Body of pancreas (tissue), 4 donors: ENCODE measurements at regions not wholly inside any gene's neighbourhood (a gene's known extent, or its start where the extent isn't known, plus 50 kb on each side); places are given as distances from the start of the nearest gene placed in this dataset.

Experiments used
- CTCF ChIP-seq, 7 experiments: fragments of 450-650 bp in 4 of 7; fragments of 200-600 bp in 3 of 7; sonication (generic) in 3 of 7; IDR thresholded peaks; one replicate each; pipeline ENCODE4 v1.5.1; 2016 to 2019; ENCODE audit warnings: antibody characterized with exemption in 7 of 7
- POLR2A ChIP-seq, 3 donors: fragments of 450-650 bp; IDR thresholded peaks; one replicate each; pipeline ENCODE4 v1.6.1; 2016; ENCODE audit warnings: antibody characterized with exemption in 3 of 3, mild to moderate bottlenecking in 2 of 3

DNA sequence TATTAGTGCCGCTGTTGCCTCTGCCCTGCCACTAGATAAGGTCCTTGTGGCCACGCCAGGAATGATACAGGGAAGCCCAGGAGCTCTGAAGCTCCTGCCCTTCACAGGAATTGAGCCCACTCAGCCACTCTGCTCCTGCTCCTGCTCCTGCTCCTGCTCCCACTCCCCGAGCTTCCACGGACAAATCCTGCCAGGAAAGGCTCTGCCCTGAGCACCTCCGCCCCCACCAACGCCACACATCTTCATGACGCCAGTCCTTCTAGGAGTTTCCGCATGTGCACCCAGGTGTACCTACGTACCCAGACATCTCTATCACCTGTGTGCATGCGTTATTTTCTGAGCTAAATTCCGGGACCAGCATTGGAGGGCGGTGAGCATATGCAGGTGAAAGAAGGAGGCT, 369.1 kb downstream of the C16orf95 start:
- TF ChIP-seq CTCF (IDR thresholded peaks at IDR 0.05) (no peak), POLR2A (IDR thresholded peaks at IDR 0.05) (no peak)
